HCT116 (cell line): ENCODE measurements at regions not wholly inside any gene's neighbourhood (a gene's known extent, or its start where the extent isn't known, plus 50 kb on each side); places are given as distances from the start of the nearest gene placed in this dataset.

Source experiments
- ATAC-seq: fragments of 200-7000 bp; cut with Tn5 transposase; 2 replicates; pipeline ENCODE4 v1.9.1; 2020; ENCODE audit warnings: mild to moderate bottlenecking, moderate library complexity
- BruUV-seq: library from RNA; stranded (reverse); fragments of 400-500 nt; replicated peaks from 2 replicates; lab custom pipeline; 2021; lab: Mats Ljungman, UMichigan
- CTCF ChIA-PET: fragments of 300-600 bp; sonication (Branson Sonifier 250); formaldehyde crosslinking; loops from one replicate; lab custom pipeline; 2021; ENCODE audit warnings: antibody characterized with exemption; lab: Charles Lee
- POLR2A ChIA-PET: fragments of 300-600, 350-600 bp; sonication (Branson Sonifier 250); formaldehyde crosslinking; loops from one replicate; lab custom pipeline; 2021; ENCODE audit warnings: antibody characterized with exemption; lab: Charles Lee
- RAD21 ChIA-PET, 2 experiments: fragments of 300-600 bp; sonication (Branson Sonifier 250); formaldehyde crosslinking; loops; one replicate each; lab custom pipeline; 2023; ENCODE audit warnings: low total read pairs in 2 of 2; ENCODE audit not compliant: uncharacterized antibody in 2 of 2, unreplicated experiment in 2 of 2, low non-redundant PET in 1 of 2; lab: Charles Lee
- DNase-seq: peaks from one replicate; pipeline ENCODE4 v3.0.0-alpha.2; 2010; ENCODE audit warnings: low read depth, low spot score
- H2AFZ ChIP-seq: fragments of 200-600 bp; shearing (Covaris generic), sonication (generic); 2 replicates; pipeline ENCODE4 v1.6.1; 2017; ENCODE audit warnings: low read depth, mixed run types, mixed read lengths, antibody characterized with exemption, low read length; ENCODE audit not compliant: poor library complexity, severe bottlenecking
- H3K27ac ChIP-seq: 2 replicates; pipeline ENCODE4 v1.5.1; 2012; ENCODE audit warnings: low read depth, low read length
- H3K27me3 ChIP-seq: fragments of 200-600 bp; sonication (generic); 2 replicates; pipeline ENCODE4 v1.6.1; 2016; ENCODE audit warnings: mixed run types, low read length, mixed read lengths; ENCODE audit not compliant: insufficient read depth
- H3K36me3 ChIP-seq, 2 experiments: fragments of 200-500 bp in 1 of 2; fragments of 200-600 bp in 1 of 2; sonication (Bioruptor generic) in 1 of 2; sonication (generic) in 1 of 2; 2 replicates each; pipeline versions ENCODE4 v1.5.1 to v1.6.1; 2014 to 2016; ENCODE audit warnings: low read length in 2 of 2, inconsistent platforms in 1 of 2, mixed read lengths in 1 of 2, mixed run types in 1 of 2; ENCODE audit not compliant: insufficient read depth in 2 of 2, control insufficient read depth in 1 of 2
- H3K4me1 ChIP-seq, 2 experiments: fragments of 200-600 bp in 1 of 2; sonication (generic) in 1 of 2; 2 replicates each; pipeline versions ENCODE4 v1.5.1 to v1.6.1; 2012 to 2017; ENCODE audit warnings: low read length in 2 of 2, inconsistent platforms in 1 of 2, mild to moderate bottlenecking in 1 of 2, mixed read lengths in 1 of 2, mixed run types in 1 of 2, moderate library complexity in 1 of 2; ENCODE audit not compliant: insufficient read depth in 2 of 2, control insufficient read depth in 1 of 2
- H3K4me2 ChIP-seq: fragments of 200-600 bp; sonication (generic); 2 replicates; pipeline ENCODE4 v1.6.1; 2017; ENCODE audit warnings: mixed run types, low read length, mixed read lengths
- H3K4me3 ChIP-seq, 2 experiments: fragments of 200-600 bp in 1 of 2; sonication (generic) in 1 of 2; replicated peaks in 1 of 2; 2 replicates each; pipeline ENCODE4 v1.5.1; 2011 to 2016; ENCODE audit warnings: low read length in 2 of 2, control low read depth in 1 of 2, low read depth in 1 of 2, mild to moderate bottlenecking in 1 of 2, mixed read lengths in 1 of 2, mixed run types in 1 of 2
- H3K79me2 ChIP-seq: fragments of 200-600 bp; sonication (generic); 2 replicates; pipeline ENCODE4 v1.6.1; 2017; ENCODE audit warnings: mild to moderate bottlenecking, mixed run types, low read length, moderate library complexity, mixed read lengths; ENCODE audit not compliant: insufficient read depth
- H3K9ac ChIP-seq: fragments of 200-600 bp; sonication (generic); 2 replicates; pipeline ENCODE4 v1.6.1; 2016; ENCODE audit warnings: low read length, mixed read lengths
- H3K9me2 ChIP-seq: fragments of 200-600 bp; sonication (generic), shearing (Covaris generic); 2 replicates; pipeline ENCODE4 v1.6.1; 2017; ENCODE audit warnings: mixed run types, mild to moderate bottlenecking, moderate library complexity; ENCODE audit not compliant: insufficient read depth
- H3K9me3 ChIP-seq, 2 experiments: fragments of 200-500 bp in 1 of 2; fragments of 200-600 bp in 1 of 2; sonication (Bioruptor generic) in 1 of 2; sonication (generic) in 1 of 2; 2 replicates each; pipeline ENCODE4 v1.6.1; 2014 to 2017; ENCODE audit warnings: low read length in 2 of 2, mixed read lengths in 2 of 2, inconsistent platforms in 1 of 2, low read depth in 1 of 2, mild to moderate bottlenecking in 1 of 2, mixed run types in 1 of 2, moderate library complexity in 1 of 2; ENCODE audit not compliant: control insufficient read depth in 1 of 2, insufficient read depth in 1 of 2
- H4K20me1 ChIP-seq: fragments of 200-600 bp; sonication (generic), shearing (Covaris generic); 2 replicates; pipeline ENCODE4 v1.6.1; 2017; ENCODE audit warnings: mixed run types, mild to moderate bottlenecking, moderate library complexity; ENCODE audit not compliant: insufficient read depth
- EZH2phosphoT487 ChIP-seq: fragments of 200-600 bp; IDR thresholded peaks from 2 replicates; pipeline ENCODE4 v1.6.1; 2018; ENCODE audit warnings: antibody characterized with exemption, borderline replicate concordance
- FOSL1 ChIP-seq: IDR thresholded peaks from 2 replicates; pipeline ENCODE4 v1.6.1; 2012; ENCODE audit warnings: low read depth
- JUND ChIP-seq: IDR thresholded peaks from 2 replicates; pipeline ENCODE4 v1.6.1; 2012
- POLR2AphosphoS5 ChIP-seq: IDR thresholded peaks from 2 replicates; pipeline ENCODE4 v1.6.1; 2011; ENCODE audit warnings: mild to moderate bottlenecking, low read depth, low read length, moderate library complexity
- RAD21 ChIP-seq: IDR thresholded peaks from 2 replicates; pipeline ENCODE4 v1.6.1; 2012; ENCODE audit warnings: low read depth, mild to moderate bottlenecking
- SP1 ChIP-seq: IDR thresholded peaks from 2 replicates; pipeline ENCODE4 v1.6.1; 2012; ENCODE audit warnings: low read depth
- YY1 ChIP-seq: IDR thresholded peaks from 2 replicates; pipeline ENCODE4 v1.6.1; 2011; ENCODE audit warnings: low read length, low read depth, moderate library complexity, mild to moderate bottlenecking; ENCODE audit not compliant: insufficient replicate concordance; ENCODE audit errors: extremely low read depth
- ZFX ChIP-seq: fragments of 450-650 bp; IDR thresholded peaks from 2 replicates; pipeline ENCODE4 v1.6.1; 2017
- intact Hi-C: fragments of 100-400 bp; cut with micrococcal nuclease; formaldehyde crosslinking; loops from 2 replicates; pipeline ENCODE4 v1.10.0; 2022
- TF ChIP-seq, protein P1 (sequence below): IDR thresholded peaks from 2 replicates; pipeline ENCODE4 v1.6.1; 2012; ENCODE audit warnings: low read depth

DNA sequence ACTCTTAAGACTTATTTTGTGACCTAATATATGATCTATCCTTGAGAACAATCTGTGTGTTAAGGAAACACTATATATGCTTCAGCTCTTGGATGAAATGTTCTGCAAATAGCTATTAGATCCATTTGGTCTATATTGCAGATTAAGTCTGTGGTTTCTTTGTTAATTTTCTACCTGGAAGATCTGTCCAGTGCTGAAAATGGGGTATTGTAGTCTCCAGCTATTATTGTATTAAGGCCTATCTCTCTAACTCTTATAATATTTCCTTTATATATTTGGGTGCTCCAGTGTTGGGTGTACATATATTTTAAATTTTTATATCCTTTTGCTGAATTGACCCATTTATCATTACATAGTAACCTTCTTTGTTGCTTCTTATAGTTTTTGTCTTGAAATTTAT, 992.7 kb upstream of the CDH2 start:
- no peaks in the 10 kb centered on the region for H3K79me2 ChIP-seq
- H3K4me1 ChIP-seq = peaks cover 7 to 25% of the 10 kb centered on the region in 2 experiments
- no peak overlapping the region for H3K4me2 ChIP-seq
- no peak for ATAC-seq
- RAD21 ChIA-PET = no interaction called here
- no TSS peak for BruUV-seq
- H3K4me3 ChIP-seq = no peak overlapping the region
- H3K9me2 ChIP-seq = no peaks in the 10 kb centered on the region
- H3K27me3 ChIP-seq = no peaks in the 10 kb centered on the region
- H4K20me1 ChIP-seq = no peaks in the 10 kb centered on the region
- CTCF ChIA-PET = no interaction called here
- no peaks in the 10 kb centered on the region for H3K36me3 ChIP-seq
- TF ChIP-seq POLR2AphosphoS5 = no peak
- TF ChIP-seq, protein P1, sequence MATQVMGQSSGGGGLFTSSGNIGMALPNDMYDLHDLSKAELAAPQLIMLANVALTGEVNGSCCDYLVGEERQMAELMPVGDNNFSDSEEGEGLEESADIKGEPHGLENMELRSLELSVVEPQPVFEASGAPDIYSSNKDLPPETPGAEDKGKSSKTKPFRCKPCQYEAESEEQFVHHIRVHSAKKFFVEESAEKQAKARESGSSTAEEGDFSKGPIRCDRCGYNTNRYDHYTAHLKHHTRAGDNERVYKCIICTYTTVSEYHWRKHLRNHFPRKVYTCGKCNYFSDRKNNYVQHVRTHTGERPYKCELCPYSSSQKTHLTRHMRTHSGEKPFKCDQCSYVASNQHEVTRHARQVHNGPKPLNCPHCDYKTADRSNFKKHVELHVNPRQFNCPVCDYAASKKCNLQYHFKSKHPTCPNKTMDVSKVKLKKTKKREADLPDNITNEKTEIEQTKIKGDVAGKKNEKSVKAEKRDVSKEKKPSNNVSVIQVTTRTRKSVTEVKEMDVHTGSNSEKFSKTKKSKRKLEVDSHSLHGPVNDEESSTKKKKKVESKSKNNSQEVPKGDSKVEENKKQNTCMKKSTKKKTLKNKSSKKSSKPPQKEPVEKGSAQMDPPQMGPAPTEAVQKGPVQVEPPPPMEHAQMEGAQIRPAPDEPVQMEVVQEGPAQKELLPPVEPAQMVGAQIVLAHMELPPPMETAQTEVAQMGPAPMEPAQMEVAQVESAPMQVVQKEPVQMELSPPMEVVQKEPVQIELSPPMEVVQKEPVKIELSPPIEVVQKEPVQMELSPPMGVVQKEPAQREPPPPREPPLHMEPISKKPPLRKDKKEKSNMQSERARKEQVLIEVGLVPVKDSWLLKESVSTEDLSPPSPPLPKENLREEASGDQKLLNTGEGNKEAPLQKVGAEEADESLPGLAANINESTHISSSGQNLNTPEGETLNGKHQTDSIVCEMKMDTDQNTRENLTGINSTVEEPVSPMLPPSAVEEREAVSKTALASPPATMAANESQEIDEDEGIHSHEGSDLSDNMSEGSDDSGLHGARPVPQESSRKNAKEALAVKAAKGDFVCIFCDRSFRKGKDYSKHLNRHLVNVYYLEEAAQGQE = peak; percentile 21; the same call in 1 of the 2 replicates
- no peak overlapping the region for H3K27ac ChIP-seq
- POLR2A ChIA-PET = no interaction called here
- no peaks in the 10 kb centered on the region for H3K9me3 ChIP-seq
- intact Hi-C loops = no loop called here
- H3K9ac ChIP-seq = no peak overlapping the region
- no peak for DNase-seq
- H2AFZ ChIP-seq = no peak overlapping the region

DNA sequence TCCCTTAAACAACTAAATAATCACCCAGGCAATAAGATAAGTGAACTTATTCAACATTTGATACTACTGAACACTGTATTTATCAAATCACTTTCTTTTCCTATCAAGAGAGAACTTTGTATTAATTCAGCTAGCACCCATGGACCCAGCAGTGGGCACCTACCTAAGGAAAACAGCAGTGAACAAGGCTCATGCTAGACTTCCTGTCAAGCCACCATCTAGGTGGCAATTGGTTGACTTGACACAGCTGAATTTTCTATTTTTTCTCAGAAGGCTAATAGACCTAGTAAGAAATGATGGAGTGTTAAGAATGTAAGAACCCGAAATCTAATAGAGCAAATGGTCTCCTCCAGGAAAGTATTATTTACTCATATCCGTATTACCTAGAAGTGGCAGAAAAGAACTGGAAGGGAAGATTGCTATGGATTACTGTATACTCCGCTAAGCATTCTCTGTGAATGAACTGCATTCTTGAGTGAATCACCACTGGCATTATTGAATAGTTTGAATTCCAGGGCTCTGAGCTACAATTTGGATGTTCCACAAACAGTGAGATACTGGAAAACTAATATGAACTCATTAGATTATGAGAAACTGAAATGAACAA, 988.2 kb upstream of the CDH2 start:
- Histone ChIP-seq H3K27me3 (no peaks in the 10 kb centered on the region), H4K20me1 (no peaks in the 10 kb centered on the region), H2AFZ (no peak overlapping the region), H3K4me1 (peaks cover 14 to 43% of the 10 kb centered on the region in 2 experiments), H3K27ac (peak overlapping the region; percentile 61; the same call in 1 of the 2 replicates), H3K36me3 (no peaks in the 10 kb centered on the region), H3K4me3 (peak overlapping the region in 1 of 2 experiments; percentile 12; a peak in 1 of 4 replicates), H3K9me2 (no peaks in the 10 kb centered on the region), H3K9me3 (no peaks in the 10 kb centered on the region), H3K79me2 (no peaks in the 10 kb centered on the region), H3K9ac (peak overlapping the region; percentile 8; the same call in 1 of the 2 replicates), H3K4me2 (peak overlapping the region; percentile 54)
- CTCF ChIA-PET = no interaction called here
- TF ChIP-seq YY1 = no peak
- peak; percentile 68 for TF ChIP-seq JUND
- TF ChIP-seq ZFX = no peak
- TF ChIP-seq FOSL1 = peak; percentile 73
- peak; percentile 49; the same call in 1 of the 2 replicates for TF ChIP-seq SP1
- TF ChIP-seq RAD21 = no peak
- TF ChIP-seq EZH2phosphoT487 = no peak
- ATAC-seq = peak; percentile 76
- BruUV-seq = no TSS peak
- RAD21 ChIA-PET = no interaction called here
- peak; percentile 38 for DNase-seq
- POLR2A ChIA-PET = interaction anchor here (1.5 kb wide), 1 partner anchor 10 kb away, joined by 4 read pairs; no protein-coding TSS in a partner anchor
- intact Hi-C loops = no loop called here
